Left ventricle myocardium inferior (tissue), 1 donor: ENCODE measurements at regions not wholly inside any gene's neighbourhood (a gene's known extent, or its start where the extent isn't known, plus 50 kb on each side); places are given as distances from the start of the nearest gene placed in this dataset.

ENCODE experiments used
- DNase-seq: peaks from one replicate; pipeline ENCODE4 v3.0.0-alpha.2; 2020
- H3K27ac ChIP-seq: fragments of 200-600 bp; replicated peaks from 2 replicates; pipeline ENCODE4 v1.8.0; 2021
- H3K27me3 ChIP-seq: fragments of 200-600 bp; 2 replicates; pipeline ENCODE4 v1.8.0; 2021; ENCODE audit warnings: low read depth
- H3K36me3 ChIP-seq: fragments of 200-600 bp; 2 replicates; pipeline ENCODE4 v1.8.0; 2021
- H3K4me1 ChIP-seq: fragments of 200-600 bp; 2 replicates; pipeline ENCODE4 v1.8.0; 2021
- H3K4me3 ChIP-seq: fragments of 200-600 bp; 2 replicates; pipeline ENCODE4 v1.8.0; 2021; ENCODE audit warnings: mild to moderate bottlenecking, moderate library complexity
- H3K9me3 ChIP-seq: fragments of 200-600 bp; replicated peaks from 2 replicates; pipeline ENCODE4 v1.8.0; 2021
- intact Hi-C: fragments of 100-400 bp; cut with micrococcal nuclease; formaldehyde crosslinking; loops from one replicate; pipeline ENCODE4 v1.11.0; 2022
- TF ChIP-seq, protein P1 (sequence below): fragments of 200-600 bp; IDR thresholded peaks from 2 replicates; pipeline ENCODE4 v1.8.0; 2021; ENCODE audit warnings: antibody characterized with exemption, mild to moderate bottlenecking, borderline replicate concordance
- donor health status: DM: no; HTN: yes; CAD: no; lungs with severe emphysema.

DNA sequence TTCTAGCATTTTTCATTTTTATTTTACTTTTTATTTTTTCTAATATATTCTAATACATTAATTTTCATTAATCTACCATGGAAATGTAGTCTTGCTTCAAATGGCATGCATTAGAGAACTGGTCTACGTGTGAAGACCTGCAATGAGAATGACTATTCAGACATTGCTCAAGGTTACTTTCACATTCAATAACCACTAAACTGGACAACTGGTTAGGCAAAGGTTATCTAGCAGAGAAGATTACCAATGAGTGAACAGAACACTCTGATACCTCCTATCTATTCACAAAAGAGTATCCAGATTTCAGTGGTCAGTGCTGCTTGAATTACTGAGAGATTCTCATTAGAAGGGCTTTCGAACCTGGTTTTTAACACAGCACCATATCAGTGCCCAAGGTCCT is 58.9 kb upstream of the ARHGAP24 start:
- Histone ChIP-seq H3K36me3 (no peaks in the 10 kb centered on the region), H3K27ac (no peak overlapping the region), H3K4me1 (no peaks in the 10 kb centered on the region), H3K9me3 (no peaks in the 10 kb centered on the region), H3K4me3 (no peak overlapping the region), H3K27me3 (no peaks in the 10 kb centered on the region)
- no peak for DNase-seq
- intact Hi-C loops, result no loop called here
- TF ChIP-seq, protein P1, sequence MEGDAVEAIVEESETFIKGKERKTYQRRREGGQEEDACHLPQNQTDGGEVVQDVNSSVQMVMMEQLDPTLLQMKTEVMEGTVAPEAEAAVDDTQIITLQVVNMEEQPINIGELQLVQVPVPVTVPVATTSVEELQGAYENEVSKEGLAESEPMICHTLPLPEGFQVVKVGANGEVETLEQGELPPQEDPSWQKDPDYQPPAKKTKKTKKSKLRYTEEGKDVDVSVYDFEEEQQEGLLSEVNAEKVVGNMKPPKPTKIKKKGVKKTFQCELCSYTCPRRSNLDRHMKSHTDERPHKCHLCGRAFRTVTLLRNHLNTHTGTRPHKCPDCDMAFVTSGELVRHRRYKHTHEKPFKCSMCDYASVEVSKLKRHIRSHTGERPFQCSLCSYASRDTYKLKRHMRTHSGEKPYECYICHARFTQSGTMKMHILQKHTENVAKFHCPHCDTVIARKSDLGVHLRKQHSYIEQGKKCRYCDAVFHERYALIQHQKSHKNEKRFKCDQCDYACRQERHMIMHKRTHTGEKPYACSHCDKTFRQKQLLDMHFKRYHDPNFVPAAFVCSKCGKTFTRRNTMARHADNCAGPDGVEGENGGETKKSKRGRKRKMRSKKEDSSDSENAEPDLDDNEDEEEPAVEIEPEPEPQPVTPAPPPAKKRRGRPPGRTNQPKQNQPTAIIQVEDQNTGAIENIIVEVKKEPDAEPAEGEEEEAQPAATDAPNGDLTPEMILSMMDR, result no peak

DNA sequence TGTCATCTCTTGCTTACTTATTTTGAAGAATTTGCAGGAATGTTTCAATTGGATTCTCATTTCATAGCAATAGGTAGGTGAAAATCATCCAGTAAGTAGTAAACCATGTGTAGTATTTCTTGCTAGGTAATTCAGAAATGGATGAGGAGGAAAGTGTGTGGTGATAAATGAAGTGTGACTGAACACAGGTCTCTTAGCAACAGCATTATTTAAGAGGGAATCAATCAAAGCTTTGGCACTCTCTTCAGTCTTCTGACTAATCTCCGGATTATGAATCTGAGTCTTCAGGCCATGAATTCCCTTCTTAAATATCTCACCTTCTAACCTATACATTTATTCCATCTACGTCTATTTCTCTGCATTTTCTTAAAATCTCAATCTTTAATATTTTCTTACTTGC is 55.8 kb upstream of the ARHGAP24 start:
- no peaks in the 10 kb centered on the region for H3K9me3 ChIP-seq
- TF ChIP-seq, protein P1, result no peak
- no peak overlapping the region for H3K4me3 ChIP-seq
- no peaks in the 10 kb centered on the region for H3K4me1 ChIP-seq
- no peaks in the 10 kb centered on the region for H3K36me3 ChIP-seq
- H3K27me3 ChIP-seq, result no peaks in the 10 kb centered on the region
- no peak for DNase-seq
- H3K27ac ChIP-seq, result no peak overlapping the region
- intact Hi-C loops, result no loop called here

DNA sequence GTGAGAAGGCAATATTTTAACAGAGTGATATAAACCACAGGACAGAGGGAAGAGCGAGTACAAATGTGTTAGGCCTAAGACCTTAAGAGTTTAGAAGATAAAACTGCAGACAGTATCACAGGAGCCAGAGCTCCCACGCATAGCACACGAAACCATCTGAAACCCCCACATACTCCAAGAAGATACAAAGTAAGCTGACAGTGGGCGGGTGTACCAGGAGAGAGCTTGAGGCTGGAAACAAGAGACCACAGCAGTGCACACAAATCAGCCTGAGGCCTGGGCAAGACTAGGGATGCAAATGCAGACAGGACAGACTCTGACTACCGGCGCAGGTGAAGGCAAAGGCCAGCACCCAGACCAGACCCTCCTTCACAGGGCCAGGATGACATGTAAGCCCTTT is 54.1 kb upstream of the ARHGAP24 start:
- intact Hi-C loops, result no loop called here
- no peaks in the 10 kb centered on the region for H3K4me1 ChIP-seq
- no peaks in the 10 kb centered on the region for H3K9me3 ChIP-seq
- no peak for DNase-seq
- TF ChIP-seq, protein P1, result no peak
- H3K27me3 ChIP-seq, result no peaks in the 10 kb centered on the region
- H3K36me3 ChIP-seq, result no peaks in the 10 kb centered on the region
- H3K4me3 ChIP-seq, result no peak overlapping the region
- no peak overlapping the region for H3K27ac ChIP-seq

DNA sequence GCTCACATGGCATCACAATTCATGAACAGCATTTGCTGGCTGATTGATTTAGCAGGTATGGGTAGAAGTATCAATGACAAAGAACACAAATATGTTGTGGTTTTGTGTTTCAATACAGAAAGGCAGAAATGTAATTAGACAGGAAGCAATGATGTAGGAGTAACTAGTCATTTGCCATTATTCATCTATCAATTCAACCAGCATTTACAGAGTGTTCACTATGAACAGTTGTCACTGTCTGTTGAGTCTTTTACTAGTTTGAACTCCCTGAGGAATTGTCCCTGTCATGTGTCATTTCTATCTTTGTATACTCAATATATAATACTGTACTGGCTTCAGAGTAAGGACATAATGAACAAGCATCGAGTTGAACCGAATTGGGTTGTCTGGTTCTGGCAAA is 51.5 kb upstream of the ARHGAP24 start:
- no peaks in the 10 kb centered on the region for H3K36me3 ChIP-seq
- H3K27ac ChIP-seq, result no peak overlapping the region
- no peak overlapping the region for H3K4me3 ChIP-seq
- H3K27me3 ChIP-seq, result no peaks in the 10 kb centered on the region
- peaks cover 11% of the 10 kb centered on the region for H3K4me1 ChIP-seq
- TF ChIP-seq, protein P1, result no peak
- H3K9me3 ChIP-seq, result no peaks in the 10 kb centered on the region
- no peak for DNase-seq
- intact Hi-C loops, result no loop called here
